GM12892 (cell line): ENCODE measurements at regions not wholly inside any gene's neighbourhood (a gene's known extent, or its start where the extent isn't known, plus 50 kb on each side); places are given as distances from the start of the nearest gene placed in this dataset.

Source experiments
- POLR2A ChIP-seq: IDR thresholded peaks from 2 replicates; pipeline ENCODE4 v1.6.1; 2011; ENCODE audit warnings: low read depth, low read length, control low read depth
- POLR2AphosphoS5 ChIP-seq: IDR thresholded peaks from 2 replicates; pipeline ENCODE4 v1.6.1; 2011; ENCODE audit warnings: low read depth, low read length, control low read depth
- TAF1 ChIP-seq: IDR thresholded peaks from 2 replicates; pipeline ENCODE4 v1.6.1; 2011; ENCODE audit warnings: low read depth, mild to moderate bottlenecking, control low read depth, low read length, borderline replicate concordance

DNA sequence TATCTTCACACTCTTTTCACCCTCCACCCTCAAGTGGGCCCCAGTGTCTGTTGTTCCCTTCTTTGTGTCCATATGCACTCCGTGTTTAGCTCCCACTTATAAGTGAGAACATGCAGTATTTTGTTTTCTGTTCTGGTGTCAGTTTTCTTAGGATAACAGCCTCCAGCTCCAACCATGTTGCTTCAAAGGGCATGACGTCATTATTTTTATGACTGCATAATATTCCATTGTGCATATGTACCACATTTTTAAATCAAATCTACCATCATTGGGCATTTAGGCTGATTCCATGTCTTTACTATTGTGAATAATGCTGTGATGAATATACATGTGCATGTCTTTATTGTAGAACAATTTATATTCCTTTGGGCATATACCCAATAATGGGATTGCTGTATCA lies 140.3 kb downstream of the LYPLAL1 start:
- TF ChIP-seq POLR2A = no peak
- TF ChIP-seq POLR2AphosphoS5 = no peak
- TF ChIP-seq TAF1 = no peak
